GM12892 (cell line): ENCODE measurements at regions not wholly inside any gene's neighbourhood (a gene's known extent, or its start where the extent isn't known, plus 50 kb on each side); places are given as distances from the start of the nearest gene placed in this dataset.

Experiments
- DNase-seq: peaks from one replicate; pipeline ENCODE4 v3.0.0; 2011; ENCODE audit not compliant: insufficient read length
- FAIRE-seq: peaks from 2 replicates; lab custom pipeline; 2011; peaks lifted over from hg19 to GRCh38; lab: Jason Lieb, UNC
- POLR2A ChIP-seq: IDR thresholded peaks from 2 replicates; pipeline ENCODE4 v1.6.1; 2011; ENCODE audit warnings: low read depth, low read length, control low read depth
- POLR2AphosphoS5 ChIP-seq: IDR thresholded peaks from 2 replicates; pipeline ENCODE4 v1.6.1; 2011; ENCODE audit warnings: low read depth, low read length, control low read depth
- TAF1 ChIP-seq: IDR thresholded peaks from 2 replicates; pipeline ENCODE4 v1.6.1; 2011; ENCODE audit warnings: low read depth, mild to moderate bottlenecking, control low read depth, low read length, borderline replicate concordance

GRCh38 chr5:26237489-26237888 lies 800.9 kb downstream of the CDH9 start:
- DNase-seq (no peak), FAIRE-seq (no peak)
- TF ChIP-seq POLR2A (no peak), POLR2AphosphoS5 (no peak), TAF1 (no peak)

DNA sequence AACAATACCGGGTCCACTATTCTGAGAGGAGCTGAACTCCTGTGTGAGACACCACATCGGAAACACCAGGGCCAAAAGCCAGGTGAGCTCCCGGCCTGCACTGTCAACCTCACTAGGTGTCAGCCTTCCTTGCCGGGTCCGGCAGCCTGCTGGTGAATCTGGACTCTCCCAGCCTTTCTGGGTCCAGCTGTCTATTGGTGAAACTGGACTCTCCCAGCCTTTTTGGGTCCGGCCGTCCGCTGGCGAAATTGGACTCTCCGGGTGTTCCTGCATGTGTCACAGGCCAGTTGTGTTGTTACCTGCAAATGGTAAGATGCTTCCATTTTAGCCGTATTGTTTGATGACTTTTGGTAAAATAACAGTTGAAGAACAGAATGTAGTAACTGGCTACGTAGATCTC lies 801.5 kb downstream of the CDH9 start:
- FAIRE-seq: no peak
- TF ChIP-seq POLR2A: no peak
- no peak for TF ChIP-seq TAF1
- no peak for TF ChIP-seq POLR2AphosphoS5

DNA sequence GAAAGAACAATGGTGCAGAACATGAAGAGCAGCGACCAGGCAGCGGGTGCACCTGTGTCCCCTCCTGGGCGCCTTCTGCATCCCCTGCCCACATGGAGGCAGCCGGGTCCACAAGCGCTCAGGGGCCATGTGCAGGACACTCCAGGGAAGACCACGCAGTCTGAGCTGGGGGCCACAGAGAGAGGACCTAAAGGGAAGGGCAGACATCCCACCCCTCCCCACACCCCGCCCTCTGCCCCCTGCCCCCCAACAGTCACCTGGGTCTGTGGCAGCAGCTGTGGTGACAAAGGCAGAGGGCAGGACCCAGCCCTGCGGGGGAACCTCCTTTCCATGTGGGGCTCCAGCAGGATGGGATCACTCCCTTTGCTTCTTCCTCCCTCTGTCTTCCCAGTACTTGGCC lies 805.7 kb downstream of the CDH9 start:
- FAIRE-seq: no peak
- no peak for TF ChIP-seq TAF1
- no peak for TF ChIP-seq POLR2A
- TF ChIP-seq POLR2AphosphoS5: no peak
- no peak for DNase-seq

More for the DNA sequence above, 801.5 kb downstream of the CDH9 start:
- DNase-seq: no peak

GRCh38 chr5:26231316-26231715 lies 807.1 kb downstream of the CDH9 start:
- TF ChIP-seq POLR2A: no peak
- no peak for TF ChIP-seq TAF1
- no peak for TF ChIP-seq POLR2AphosphoS5
- no peak for DNase-seq
- FAIRE-seq: no peak

DNA sequence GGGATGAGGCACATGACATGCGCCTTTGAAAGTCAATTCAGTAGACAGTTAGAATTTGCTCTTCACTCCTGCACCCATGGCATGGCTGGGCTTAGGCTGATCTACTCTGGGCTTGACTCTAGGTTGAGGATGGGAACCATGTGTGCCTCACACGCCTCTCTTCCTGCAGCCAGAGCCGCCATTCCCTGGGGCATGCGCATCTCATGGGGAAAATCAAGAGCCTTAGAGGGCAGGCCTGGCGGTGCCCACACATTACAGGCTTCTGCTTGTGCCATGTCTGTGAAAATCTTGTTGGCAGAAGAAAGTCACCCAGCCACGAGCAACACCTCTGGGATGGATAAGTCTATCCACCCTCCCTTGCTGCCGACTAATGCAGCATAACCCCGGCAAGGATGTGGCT lies 808.5 kb downstream of the CDH9 start:
- DNase-seq (no peak), FAIRE-seq (no peak)
- TF ChIP-seq POLR2A: no peak
- no peak for TF ChIP-seq TAF1
- TF ChIP-seq POLR2AphosphoS5: no peak

DNA sequence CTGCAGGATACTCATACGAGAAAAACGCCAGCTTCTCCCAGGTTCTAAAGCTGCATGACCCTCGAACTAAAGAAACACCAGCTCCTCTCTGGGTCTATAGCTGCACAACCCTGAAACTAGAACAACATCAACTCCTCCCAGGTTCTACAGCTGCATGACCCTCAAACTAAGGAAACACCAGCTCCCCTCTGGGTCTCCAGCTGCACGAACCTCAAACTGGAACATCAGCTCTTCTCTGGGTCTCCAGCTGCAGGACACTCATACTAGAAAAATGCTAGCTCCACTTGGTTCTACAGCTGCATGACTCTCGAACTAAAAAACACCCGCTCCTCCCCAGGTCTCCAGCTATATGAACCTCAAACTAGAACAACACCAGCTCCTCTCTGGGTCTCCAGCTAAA lies 811.1 kb downstream of the CDH9 start:
- no peak for TF ChIP-seq POLR2AphosphoS5
- TF ChIP-seq TAF1: no peak
- no peak for TF ChIP-seq POLR2A
- FAIRE-seq (no peak), DNase-seq (no peak)

DNA sequence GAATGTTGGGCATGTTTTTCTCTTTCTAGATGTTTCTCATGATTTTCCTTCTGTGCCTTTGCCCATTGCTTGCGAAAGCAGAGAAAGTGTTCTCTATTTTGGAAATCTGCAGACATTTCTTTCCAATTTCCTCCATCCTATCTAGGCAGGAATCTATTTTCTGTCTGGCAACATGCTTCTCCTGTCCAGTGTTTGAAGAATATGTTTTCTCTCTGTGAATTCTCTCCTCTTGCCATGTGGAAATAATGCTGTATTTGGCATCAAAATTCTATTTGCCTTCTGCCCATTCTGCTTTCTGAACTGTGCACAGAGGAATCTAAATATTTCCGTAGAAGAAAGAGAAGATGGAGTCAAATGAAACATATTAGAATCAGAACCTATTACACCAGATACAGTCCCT lies 833.3 kb downstream of the CDH9 start:
- FAIRE-seq (no peak), DNase-seq (no peak)
- TF ChIP-seq TAF1 (no peak), POLR2AphosphoS5 (no peak), POLR2A (no peak)

GRCh38 chr5:26193626-26194025 lies 844.8 kb downstream of the CDH9 start:
- no peak for DNase-seq
- no peak for FAIRE-seq
- no peak for TF ChIP-seq POLR2A
- TF ChIP-seq POLR2AphosphoS5: no peak
- TF ChIP-seq TAF1: no peak

GRCh38 chr5:26192486-26192885 lies 845.9 kb downstream of the CDH9 start:
- TF ChIP-seq POLR2AphosphoS5: no peak
- TF ChIP-seq TAF1: no peak
- no peak for TF ChIP-seq POLR2A
- FAIRE-seq (no peak), DNase-seq (no peak)

DNA sequence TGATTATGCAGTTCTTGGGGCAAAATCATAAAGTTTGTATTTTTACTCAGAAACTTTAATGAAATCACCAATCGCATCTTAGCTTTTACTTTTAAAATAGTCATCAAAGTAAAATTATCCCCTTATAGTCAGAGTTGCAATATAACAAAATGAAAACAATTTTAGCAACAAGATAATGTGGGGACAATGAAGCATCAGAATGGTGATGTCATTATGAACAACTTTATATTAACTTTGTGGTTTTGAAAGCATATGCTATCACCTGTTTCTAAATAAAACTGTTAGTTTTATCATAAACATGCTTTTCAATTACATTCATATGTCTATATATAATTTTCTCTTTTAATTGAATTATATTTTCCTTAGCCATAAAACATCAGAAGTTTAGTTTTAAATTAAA lies 856.8 kb downstream of the CDH9 start:
- DNase-seq: no peak
- TF ChIP-seq POLR2AphosphoS5 (no peak), TAF1 (no peak), POLR2A (no peak)
- no peak for FAIRE-seq

GRCh38 chr5:26148569-26149107 lies 889.7 kb downstream of the CDH9 start:
- no peak for TF ChIP-seq POLR2A
- TF ChIP-seq TAF1: no peak
- no peak for TF ChIP-seq POLR2AphosphoS5
- FAIRE-seq: no peak
- DNase-seq: no peak

DNA sequence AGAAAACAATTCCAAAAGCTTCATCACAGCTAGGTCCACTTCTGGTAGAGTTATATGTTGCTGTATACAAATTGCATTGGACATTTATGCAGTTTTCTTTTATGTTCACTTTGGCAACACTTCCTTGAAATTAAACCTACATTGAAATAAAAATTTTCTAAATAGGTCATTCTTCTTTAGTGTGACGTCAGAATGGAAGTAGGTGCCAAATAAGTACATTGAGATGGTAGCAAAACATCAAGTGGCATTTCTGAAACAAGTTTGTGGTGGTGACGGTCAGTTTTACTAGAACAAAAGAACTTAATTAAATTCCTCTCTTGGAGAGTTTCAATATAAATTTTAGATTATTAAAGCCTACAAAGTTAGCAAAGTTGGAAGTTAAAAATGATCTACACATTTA lies 895.1 kb downstream of the CDH9 start:
- TF ChIP-seq POLR2AphosphoS5: no peak
- TF ChIP-seq POLR2A: no peak
- TF ChIP-seq TAF1: no peak
- FAIRE-seq (no peak), DNase-seq (no peak)

DNA sequence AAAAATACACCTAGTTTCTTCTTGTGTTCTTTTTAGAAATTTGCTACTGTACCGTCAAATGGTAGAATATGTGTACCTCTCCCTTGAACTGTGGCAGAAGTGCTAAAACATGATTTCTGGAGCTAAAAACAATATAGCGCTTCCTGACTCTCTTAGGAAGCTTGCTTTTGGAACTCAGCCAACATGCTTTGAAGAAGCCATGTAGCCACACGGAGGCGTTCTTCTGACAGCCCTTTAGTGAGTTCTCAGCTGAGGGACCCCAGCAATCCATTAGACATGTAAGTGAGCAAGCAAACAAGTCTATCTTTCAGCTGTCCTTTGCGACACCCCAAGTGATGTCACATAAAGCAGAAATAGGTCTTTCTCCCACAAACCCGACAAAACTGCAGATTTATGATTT lies 917.0 kb downstream of the CDH9 start:
- TF ChIP-seq POLR2A: no peak
- no peak for TF ChIP-seq POLR2AphosphoS5
- TF ChIP-seq TAF1: no peak
- no peak for FAIRE-seq
- no peak for DNase-seq
